ENCODE measurements at regions not wholly inside any gene's neighbourhood (a gene's known extent, or its start where the extent isn't known, plus 50 kb on each side); places are given as distances from the start of the nearest gene placed in this dataset.

GRCh38 chr11:129264114-129264513 lies 72.0 kb upstream of the ARHGAP32 start:
- H3K27me3 ChIP-seq (replicated peaks; ENCODE audit: insufficient read depth), result no peaks in the 10 kb centered on the region

GRCh38 chr11:129260750-129261149 lies 68.6 kb upstream of the ARHGAP32 start:
- no peaks in the 10 kb centered on the region for H3K36me3 ChIP-seq
- H3K27ac ChIP-seq, result no peak overlapping the region
- no peak overlapping the region for H3K4me3 ChIP-seq
- H3K4me1 ChIP-seq (replicated peaks), result no peaks in the 10 kb centered on the region
- intact Hi-C loops (cut with DNase I), result no loop called here
- no peaks in the 10 kb centered on the region for H3K27me3 ChIP-seq (replicated peaks; ENCODE audit: insufficient read depth)
- no peak for DNase-seq (ENCODE audit: low spot score)
- TF ChIP-seq CTCF (IDR thresholded peaks at IDR 0.05), result no peak
- no peak for TF ChIP-seq POLR2AphosphoS5 (IDR thresholded peaks at IDR 0.05)
- no peak for TF ChIP-seq POLR2A (IDR thresholded peaks at IDR 0.05)
- H3K9me3 ChIP-seq, result no peaks in the 10 kb centered on the region
- WGBS, result 77% methylated on average over 1 of the region's 1 CpG

More at GRCh38 chr11:129264114-129264513, 72.0 kb upstream of the ARHGAP32 start:
- TF ChIP-seq POLR2A (IDR thresholded peaks at IDR 0.05) (no peak), POLR2AphosphoS5 (IDR thresholded peaks at IDR 0.05) (no peak), CTCF (IDR thresholded peaks at IDR 0.05) (no peak)
- Histone ChIP-seq H3K27ac (no peak overlapping the region), H3K9me3 (no peaks in the 10 kb centered on the region), H3K4me1 (replicated peaks) (no peaks in the 10 kb centered on the region), H3K4me3 (no peak overlapping the region), H3K36me3 (no peaks in the 10 kb centered on the region)
- no peak for DNase-seq (ENCODE audit: low spot score)
- intact Hi-C loops (cut with DNase I), result no loop called here
- 93% methylated on average over 2 of the region's 2 CpGs for WGBS

- no peak overlapping the region for H3K27ac ChIP-seq
- H3K9me3 ChIP-seq, result no peaks in the 10 kb centered on the region
- H3K4me3 ChIP-seq, result no peak overlapping the region
- intact Hi-C loops (cut with DNase I), result no loop called here
- no peaks in the 10 kb centered on the region for H3K27me3 ChIP-seq (replicated peaks; ENCODE audit: insufficient read depth)
- no peak for DNase-seq (ENCODE audit: low spot score)
- WGBS, result 81% methylated on average over 3 of the region's 3 CpGs
- H3K36me3 ChIP-seq, result no peaks in the 10 kb centered on the region
- no peaks in the 10 kb centered on the region for H3K4me1 ChIP-seq (replicated peaks)
- TF ChIP-seq POLR2A (IDR thresholded peaks at IDR 0.05), result no peak
- TF ChIP-seq POLR2AphosphoS5 (IDR thresholded peaks at IDR 0.05), result no peak
- TF ChIP-seq CTCF (IDR thresholded peaks at IDR 0.05), result no peak
Observed at GRCh38 chr11:129259931-129260348, 67.8 kb upstream of the ARHGAP32 start.

GRCh38 chr11:129258205-129258604 lies 66.1 kb upstream of the ARHGAP32 start:
- intact Hi-C loops (cut with DNase I), result no loop called here
- no peak overlapping the region for H3K4me3 ChIP-seq
- TF ChIP-seq POLR2A (IDR thresholded peaks at IDR 0.05) (no peak), CTCF (IDR thresholded peaks at IDR 0.05) (no peak), POLR2AphosphoS5 (IDR thresholded peaks at IDR 0.05) (no peak)
- no peaks in the 10 kb centered on the region for H3K27me3 ChIP-seq (replicated peaks; ENCODE audit: insufficient read depth)
- H3K36me3 ChIP-seq, result no peaks in the 10 kb centered on the region
- H3K27ac ChIP-seq, result no peak overlapping the region
- no peaks in the 10 kb centered on the region for H3K4me1 ChIP-seq (replicated peaks)
- WGBS, result 89% methylated on average over 5 of the region's 5 CpGs
- no peaks in the 10 kb centered on the region for H3K9me3 ChIP-seq
- DNase-seq (ENCODE audit: low spot score), result no peak

- Histone ChIP-seq H3K27ac (no peak overlapping the region), H3K9me3 (no peaks in the 10 kb centered on the region), H3K27me3 (replicated peaks; ENCODE audit: insufficient read depth) (no peaks in the 10 kb centered on the region), H3K36me3 (no peaks in the 10 kb centered on the region), H3K4me1 (replicated peaks) (no peaks in the 10 kb centered on the region), H3K4me3 (no peak overlapping the region)
- no peak for TF ChIP-seq CTCF (IDR thresholded peaks at IDR 0.05)
- no peak for TF ChIP-seq POLR2A (IDR thresholded peaks at IDR 0.05)
- TF ChIP-seq POLR2AphosphoS5 (IDR thresholded peaks at IDR 0.05), result no peak
- no peak for DNase-seq (ENCODE audit: low spot score)
- intact Hi-C loops (cut with DNase I), result no loop called here
Observed at GRCh38 chr11:129257512-129257911, 65.4 kb upstream of the ARHGAP32 start.

Measured in prostate gland (tissue), 2 donors.